MM.1S (cell line): ENCODE measurements at regions not wholly inside any gene's neighbourhood (a gene's known extent, or its start where the extent isn't known, plus 50 kb on each side); places are given as distances from the start of the nearest gene placed in this dataset.

Experiments used
- DNase-seq: peaks from one replicate; pipeline ENCODE4 v3.0.0-alpha.2; 2015
- H2AFZ ChIP-seq: fragments of 300-600 bp; sonication (generic); 2 replicates; pipeline ENCODE4 v1.6.0; 2016; ENCODE audit warnings: antibody characterized with exemption, low read length
- H3F3A ChIP-seq: fragments of 300-600 bp; sonication (generic); 2 replicates; pipeline ENCODE4 v1.6.1; 2016; ENCODE audit warnings: mild to moderate bottlenecking, antibody characterized with exemption, low read length, moderate library complexity, mixed read lengths; ENCODE audit not compliant: insufficient read depth
- H3K27ac ChIP-seq: fragments of 300-600 bp; sonication (generic); 2 replicates; pipeline ENCODE4 v1.5.1; 2016; ENCODE audit warnings: mild to moderate bottlenecking, low read length
- H3K27me3 ChIP-seq: fragments of 300-600 bp; sonication (generic); replicated peaks from 2 replicates; pipeline ENCODE4 v1.6.0; 2016; ENCODE audit warnings: low read length; ENCODE audit not compliant: insufficient read depth
- H3K36me3 ChIP-seq: fragments of 300-600 bp; sonication (generic); replicated peaks from 2 replicates; pipeline ENCODE4 v1.6.1; 2016; ENCODE audit warnings: mild to moderate bottlenecking, low read length, mixed read lengths; ENCODE audit not compliant: insufficient read depth
- H3K4me1 ChIP-seq: fragments of 300-600 bp; sonication (generic); 2 replicates; pipeline ENCODE4 v1.6.1; 2016; ENCODE audit warnings: low read length, mixed read lengths
- H3K4me2 ChIP-seq: fragments of 300-600 bp; sonication (generic); 2 replicates; pipeline ENCODE4 v1.6.0; 2016; ENCODE audit warnings: low read depth, low read length
- H3K4me3 ChIP-seq: fragments of 300-600 bp; sonication (generic); 2 replicates; pipeline ENCODE4 v1.5.1; 2016; ENCODE audit warnings: low read length, mixed read lengths
- H3K79me2 ChIP-seq: fragments of 300-600 bp; sonication (generic); 2 replicates; pipeline ENCODE4 v1.6.1; 2016; ENCODE audit warnings: mixed run types, low read length, mixed read lengths
- H3K9ac ChIP-seq: fragments of 300-600 bp; sonication (generic); 2 replicates; pipeline ENCODE4 v1.6.1; 2016; ENCODE audit warnings: low read length, mixed read lengths
- H3K9me2 ChIP-seq: fragments of 300-600 bp; sonication (generic); replicated peaks from 2 replicates; pipeline ENCODE4 v1.6.1; 2016; ENCODE audit warnings: mild to moderate bottlenecking, low read length, mixed read lengths; ENCODE audit not compliant: insufficient read depth
- H3K9me3 ChIP-seq: fragments of 300-600 bp; sonication (generic); replicated peaks from 2 replicates; pipeline ENCODE4 v1.6.1; 2016; ENCODE audit warnings: mild to moderate bottlenecking, low read length, mixed read lengths; ENCODE audit not compliant: insufficient read depth
- H4K20me1 ChIP-seq: fragments of 300-600 bp; sonication (generic); 2 replicates; pipeline ENCODE4 v1.6.1; 2016; ENCODE audit warnings: mild to moderate bottlenecking, low read length, moderate library complexity, mixed read lengths; ENCODE audit not compliant: insufficient read depth
- CTCF ChIP-seq: fragments of 300-600 bp; sonication (generic); IDR thresholded peaks from 2 replicates; pipeline ENCODE4 v1.5.1; 2016; ENCODE audit warnings: antibody characterized with exemption, low read length, mixed read lengths
- EZH2 ChIP-seq: fragments of 300-600 bp; sonication (generic); optimal IDR thresholded peaks from 2 replicates; pipeline ENCODE3; 2017; ENCODE audit warnings: low read depth, mild to moderate bottlenecking, antibody characterized with exemption, low read length, mixed read lengths
- EZH2phosphoT487 ChIP-seq: fragments of 300-600 bp; sonication (generic); IDR thresholded peaks from 2 replicates; pipeline ENCODE4 v1.6.1; 2018; ENCODE audit warnings: antibody characterized with exemption, low read length

- H3K9ac ChIP-seq: no peak overlapping the region
- TF ChIP-seq EZH2: no peak
- no peak for TF ChIP-seq CTCF
- no peak for TF ChIP-seq EZH2phosphoT487
Observed at GRCh38 chr12:34334953-34335743, 312.9 kb downstream of the ALG10 start.

GRCh38 chr12:34335819-34336262, 313.5 kb downstream of the ALG10 start:
- Histone ChIP-seq H3K27ac (no peak overlapping the region), H3K27me3 (no peaks in the 10 kb centered on the region), H3K9ac (no peak overlapping the region), H3K36me3 (no peaks in the 10 kb centered on the region), H3K9me2 (no peaks in the 10 kb centered on the region), H3K9me3 (no peaks in the 10 kb centered on the region), H3K4me1 (no peaks in the 10 kb centered on the region), H3F3A (no peaks in the 10 kb centered on the region), H4K20me1 (no peaks in the 10 kb centered on the region), H3K79me2 (no peaks in the 10 kb centered on the region), H2AFZ (no peak overlapping the region), H3K4me2 (no peak overlapping the region), H3K4me3 (no peak overlapping the region)
- no peak for TF ChIP-seq EZH2phosphoT487
- no peak for TF ChIP-seq CTCF
- TF ChIP-seq EZH2: no peak
- no peak for DNase-seq

More at GRCh38 chr12:34334953-34335743, 312.9 kb downstream of the ALG10 start:
- no peaks in the 10 kb centered on the region for H3K9me2 ChIP-seq
- H3K36me3 ChIP-seq: no peaks in the 10 kb centered on the region
- H2AFZ ChIP-seq: no peak overlapping the region
- H3K9me3 ChIP-seq: no peaks in the 10 kb centered on the region
- H3K4me1 ChIP-seq: no peaks in the 10 kb centered on the region
- no peak overlapping the region for H3K27ac ChIP-seq
- no peaks in the 10 kb centered on the region for H3F3A ChIP-seq
- no peak overlapping the region for H3K4me2 ChIP-seq
- no peaks in the 10 kb centered on the region for H3K79me2 ChIP-seq
- DNase-seq: no peak
- no peaks in the 10 kb centered on the region for H4K20me1 ChIP-seq
- no peak overlapping the region for H3K4me3 ChIP-seq
- no peaks in the 10 kb centered on the region for H3K27me3 ChIP-seq

GRCh38 chr12:34336619-34337465, 314.5 kb downstream of the ALG10 start:
- Histone ChIP-seq H3K27ac (no peak overlapping the region), H3K9ac (no peak overlapping the region), H3F3A (no peaks in the 10 kb centered on the region), H3K4me3 (no peak overlapping the region), H3K36me3 (no peaks in the 10 kb centered on the region), H4K20me1 (no peaks in the 10 kb centered on the region), H3K27me3 (no peaks in the 10 kb centered on the region), H3K79me2 (no peaks in the 10 kb centered on the region), H3K4me2 (no peak overlapping the region), H3K9me3 (no peaks in the 10 kb centered on the region), H3K9me2 (no peaks in the 10 kb centered on the region), H3K4me1 (no peaks in the 10 kb centered on the region), H2AFZ (no peak overlapping the region)
- TF ChIP-seq CTCF: no peak
- TF ChIP-seq EZH2phosphoT487: no peak
- TF ChIP-seq EZH2: no peak
- no peak for DNase-seq
